Left lung (tissue), 4 donors: ENCODE measurements at regions not wholly inside any gene's neighbourhood (a gene's known extent, or its start where the extent isn't known, plus 50 kb on each side); places are given as distances from the start of the nearest gene placed in this dataset.
A peak's percentile ranks its signal among the peaks of the same experiment; 100 is the strongest.

Experiments
- ATAC-seq: fragments of 200-7000 bp; cut with Tn5 transposase; one replicate; pipeline ENCODE4 v1.9.1; 2020; ENCODE audit warnings: moderate library complexity
- DNase-seq, 4 donors: peaks; one replicate each; pipeline ENCODE4 v3.0.0-alpha.2; 2013 to 2020
- H3K27ac ChIP-seq, 2 donors: fragments of 200-600 bp; sonication (generic) in 1 of 2; one replicate each; pipeline versions ENCODE4 v1.5.0 to v1.8.0; 2020 to 2021
- H3K27me3 ChIP-seq, 2 donors: fragments of 200-600 bp; sonication (generic) in 1 of 2; one replicate each; pipeline versions ENCODE4 v1.5.0 to v1.8.0; 2020 to 2021
- H3K36me3 ChIP-seq, 2 donors: fragments of 200-600 bp; sonication (generic) in 1 of 2; one replicate each; pipeline versions ENCODE4 v1.5.0 to v1.8.0; 2020 to 2021
- H3K4me1 ChIP-seq, 2 donors: fragments of 200-600 bp; one replicate each; pipeline ENCODE4 v1.8.0; 2021
- H3K4me3 ChIP-seq, 2 donors: fragments of 200-600 bp; sonication (generic) in 1 of 2; one replicate each; pipeline versions ENCODE4 v1.5.0 to v1.8.0; 2020 to 2021; ENCODE audit warnings: mild to moderate bottlenecking in 1 of 2
- H3K9me3 ChIP-seq, 2 donors: fragments of 200-600 bp; sonication (generic) in 1 of 2; one replicate each; pipeline versions ENCODE4 v1.5.0 to v1.8.0; 2020 to 2021
- CTCF ChIP-seq, 2 donors: fragments of 200-600 bp; sonication (generic) in 1 of 2; IDR thresholded peaks; one replicate each; pipeline versions ENCODE4 v1.5.0 to v1.8.0; 2021; ENCODE audit warnings: antibody characterized with exemption in 2 of 2
- intact Hi-C, 2 donors: fragments of 100-400 bp; cut with DNase I; formaldehyde crosslinking; loops; one replicate each; pipeline versions ENCODE4 v1.11.2 to v1.14.2; 2022
- donor health status: DM: no; HTN: yes; CAD: no.
- donor health status: DM: no; HTN: no; CAD: no.

GRCh38 chr14:65250162-65250495 lies 147.8 kb upstream of the MAX start:
- H3K27ac ChIP-seq, result no peak overlapping the region
- no peaks in the 10 kb centered on the region for H3K36me3 ChIP-seq
- intact Hi-C loops, result no loop called here
- ATAC-seq, result no peak
- DNase-seq, result no peak
- no peak for TF ChIP-seq CTCF (IDR thresholded peaks at IDR 0.05)
- H3K4me1 ChIP-seq, result peaks cover 2 to 8% of the 10 kb centered on the region in 2 donors
- no peak overlapping the region for H3K4me3 ChIP-seq
- no peaks in the 10 kb centered on the region for H3K9me3 ChIP-seq
- H3K27me3 ChIP-seq, result no peaks in the 10 kb centered on the region

GRCh38 chr14:65251213-65251612 lies 148.9 kb upstream of the MAX start:
- Histone ChIP-seq H3K9me3 (no peaks in the 10 kb centered on the region), H3K4me3 (no peak overlapping the region), H3K27me3 (no peaks in the 10 kb centered on the region), H3K36me3 (no peaks in the 10 kb centered on the region), H3K4me1 (peaks cover 2 to 8% of the 10 kb centered on the region in 2 donors), H3K27ac (no peak overlapping the region)
- TF ChIP-seq CTCF (IDR thresholded peaks at IDR 0.05), result no peak
- DNase-seq (no peak), ATAC-seq (peak; percentile 70)
- intact Hi-C loops, result no loop called here

GRCh38 chr14:65252482-65253255 lies 150.4 kb upstream of the MAX start:
- ATAC-seq (no peak), DNase-seq (no peak)
- peaks cover 2 to 8% of the 10 kb centered on the region in 2 donors for H3K4me1 ChIP-seq
- H3K27ac ChIP-seq, result no peak overlapping the region
- H3K27me3 ChIP-seq, result no peaks in the 10 kb centered on the region
- no peaks in the 10 kb centered on the region for H3K36me3 ChIP-seq
- H3K9me3 ChIP-seq, result no peaks in the 10 kb centered on the region
- no peak for TF ChIP-seq CTCF (IDR thresholded peaks at IDR 0.05)
- H3K4me3 ChIP-seq, result no peak overlapping the region
- intact Hi-C loops, result no loop called here

- Histone ChIP-seq H3K4me3 (no peak overlapping the region), H3K9me3 (peaks cover 0 to 6% of the 10 kb centered on the region in 2 donors), H3K36me3 (no peaks in the 10 kb centered on the region), H3K27me3 (no peaks in the 10 kb centered on the region), H3K4me1 (peaks cover 2 to 8% of the 10 kb centered on the region in 2 donors), H3K27ac (no peak overlapping the region)
- ATAC-seq, result peak; percentile 46
- no peak for TF ChIP-seq CTCF (IDR thresholded peaks at IDR 0.05)
- no peak for DNase-seq
- intact Hi-C loops, result no loop called here
Measured at GRCh38 chr14:65255029-65255545, 152.8 kb upstream of the MAX start.

GRCh38 chr14:65255583-65256461 lies 153.5 kb upstream of the MAX start:
- DNase-seq (peak in 2 of 4 donors; percentile 52 to 79), ATAC-seq (peak; percentile 82)
- no peak for TF ChIP-seq CTCF (IDR thresholded peaks at IDR 0.05)
- no peaks in the 10 kb centered on the region for H3K27me3 ChIP-seq
- no peak overlapping the region for H3K4me3 ChIP-seq
- H3K36me3 ChIP-seq, result no peaks in the 10 kb centered on the region
- no peak overlapping the region for H3K27ac ChIP-seq
- intact Hi-C loops, result no loop called here
- H3K4me1 ChIP-seq, result peaks cover 2 to 8% of the 10 kb centered on the region in 2 donors
- H3K9me3 ChIP-seq, result peaks cover 0 to 6% of the 10 kb centered on the region in 2 donors
